ENCODE measurements at regions not wholly inside any gene's neighbourhood (a gene's known extent, or its start where the extent isn't known, plus 50 kb on each side); places are given as distances from the start of the nearest gene placed in this dataset.
A peak's percentile ranks its signal among the peaks of the same experiment; 100 is the strongest.

- no peak for DNase-seq (ENCODE audit: low read depth in 2 of 2)
Observed at GRCh38 chr4:122555216-122555615, 65.7 kb downstream of the IL21 start.

GRCh38 chr4:122553432-122553831 is 67.4 kb downstream of the IL21 start:
- DNase-seq (ENCODE audit: low read depth in 2 of 2) = no peak

- no peak for DNase-seq (ENCODE audit: low read depth in 2 of 2)
Observed at GRCh38 chr4:122552898-122553297, 68.0 kb downstream of the IL21 start.

- DNase-seq (ENCODE audit: low read depth in 2 of 2) = no peak
Observed at GRCh38 chr4:122548886-122549630, 71.8 kb downstream of the IL21 start.

- peak in 1 of 2 experiments; percentile 5 for DNase-seq (ENCODE audit: low read depth in 2 of 2)
Observed at GRCh38 chr4:122548452-122548851, 72.4 kb downstream of the IL21 start.

DNA sequence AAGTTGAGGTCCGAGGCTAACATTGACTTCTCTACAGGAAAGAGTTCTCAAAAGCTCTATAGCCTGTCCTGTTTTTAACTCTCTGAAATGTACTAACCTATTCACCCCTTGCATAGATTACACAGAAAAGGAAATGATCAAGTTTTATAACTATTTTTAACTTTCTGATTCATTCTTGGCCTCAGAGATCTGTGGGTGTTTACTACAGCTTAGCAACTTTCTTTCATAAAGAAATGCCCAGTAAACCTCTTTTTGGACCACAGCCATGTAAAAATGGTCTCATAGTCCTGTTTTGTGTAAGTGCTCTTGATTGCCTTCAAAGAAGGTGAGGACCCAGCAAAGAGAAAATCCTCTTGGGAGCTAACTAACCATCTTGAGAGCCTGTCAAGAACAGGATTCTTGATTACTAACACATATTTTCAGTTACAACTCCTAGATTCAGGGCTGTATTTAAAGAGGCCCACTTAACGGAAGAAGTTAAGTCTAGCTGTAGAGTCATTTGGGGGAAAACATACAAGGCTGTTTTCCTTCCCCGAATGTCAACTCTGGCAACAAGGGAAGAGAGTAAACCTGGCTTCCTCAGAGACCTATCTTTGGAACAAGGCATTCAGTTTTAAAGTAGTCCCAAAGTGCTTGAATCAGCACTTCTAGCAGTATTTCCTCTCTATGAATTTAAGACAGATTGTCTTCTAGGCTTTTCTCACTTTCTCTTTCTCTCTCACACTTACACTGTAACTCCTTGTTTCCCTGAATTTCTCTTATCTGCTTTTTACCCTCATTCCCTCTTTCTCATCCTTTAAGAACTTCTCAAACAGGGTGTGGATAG is 78.2 kb downstream of the IL21 start:
- peak in 1 of 2 experiments; percentile 8 for DNase-seq (ENCODE audit: low read depth in 2 of 2)

DNA sequence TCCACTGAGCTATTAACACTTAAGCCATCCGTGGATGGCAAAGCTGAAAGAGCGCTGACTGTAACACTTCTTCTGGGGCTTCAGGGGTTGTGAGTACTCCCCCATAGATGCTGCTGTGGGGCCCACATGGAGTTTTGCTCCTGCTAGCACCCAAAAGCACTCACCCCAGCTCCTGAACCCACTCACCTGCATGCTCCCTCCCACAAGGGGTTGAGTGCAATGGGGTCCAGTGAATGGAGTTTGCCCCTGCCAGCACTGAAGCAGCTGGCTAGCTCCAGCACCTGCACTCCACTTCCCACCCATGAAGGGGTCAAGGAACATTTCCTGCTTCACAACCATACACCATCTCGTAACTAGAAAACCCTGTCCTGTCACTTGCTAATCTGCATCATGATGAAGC is 78.9 kb downstream of the IL21 start:
- DNase-seq (ENCODE audit: low read depth in 2 of 2) = no peak

DNA sequence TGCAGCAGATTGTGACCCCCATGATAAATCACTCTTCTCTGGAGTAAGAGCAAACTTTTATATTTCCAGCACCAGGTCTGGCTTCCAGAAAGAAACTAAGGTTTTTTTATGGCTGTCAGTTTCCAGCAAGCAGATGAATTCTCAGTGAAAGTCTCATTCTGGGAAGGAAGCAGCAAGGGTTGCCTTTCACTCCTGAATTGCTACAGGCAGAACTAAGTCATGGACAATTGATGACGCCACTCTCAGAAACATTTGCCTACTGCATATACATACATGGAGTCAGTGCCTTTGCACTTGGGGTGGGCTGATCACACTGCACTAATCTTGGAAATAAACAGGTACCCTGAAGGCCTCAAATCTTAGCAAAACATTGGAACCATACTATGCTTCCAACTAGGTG is 80.0 kb downstream of the IL21 start:
- DNase-seq (ENCODE audit: low read depth in 2 of 2) = no peak

DNA sequence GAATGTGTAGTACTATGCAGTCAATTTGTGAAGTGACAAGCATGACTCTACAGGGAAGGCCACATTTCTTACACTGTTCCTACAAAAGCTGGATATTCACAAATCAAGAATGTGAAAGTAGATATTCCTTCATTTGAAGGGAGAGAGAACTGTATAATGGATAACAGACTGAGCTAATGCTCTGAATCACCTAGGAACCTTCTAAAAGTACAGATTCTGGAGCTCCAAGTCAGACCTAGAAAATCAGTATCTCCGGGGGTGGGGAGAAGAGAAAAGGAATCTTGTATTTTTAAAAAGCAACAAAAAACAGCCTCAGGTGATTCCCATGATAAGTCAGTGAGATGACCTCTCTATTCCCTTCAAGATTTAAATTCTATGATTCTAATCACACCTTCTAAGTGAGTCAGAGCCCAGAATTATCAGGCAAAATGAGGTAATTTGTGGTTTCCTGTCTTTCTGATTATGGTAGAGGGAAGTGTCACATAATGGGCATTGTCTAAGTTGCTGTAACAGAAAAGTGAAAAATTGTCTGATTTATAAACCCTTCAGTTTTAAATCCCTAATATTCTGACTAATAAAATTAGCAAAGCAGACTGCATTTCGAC is 80.9 kb downstream of the IL21 start:
- no peak for DNase-seq (ENCODE audit: low read depth in 2 of 2)

- no peak for DNase-seq (ENCODE audit: low read depth in 2 of 2)
Observed at GRCh38 chr4:122537388-122538135, 81.0 kb upstream of the IL2 start.

DNA sequence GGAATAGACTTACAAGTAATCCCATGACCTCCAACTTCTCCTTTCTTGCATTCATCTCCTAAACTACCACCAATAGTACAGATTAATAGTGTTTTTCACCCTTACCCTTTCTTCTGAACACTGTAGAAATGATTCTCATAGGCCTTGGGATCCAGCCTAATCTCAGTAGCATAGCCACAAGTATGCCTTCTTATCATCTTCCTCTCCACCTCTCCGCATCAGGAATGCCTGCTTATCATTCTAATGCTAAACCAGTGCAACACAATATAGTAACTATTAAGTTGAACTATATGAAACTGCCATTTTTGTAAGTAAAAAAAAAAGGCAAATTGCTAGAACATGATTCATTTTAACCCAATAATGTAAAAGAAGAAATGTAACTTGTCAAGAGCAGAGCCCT is 79.5 kb upstream of the IL2 start:
- no peak for DNase-seq (ENCODE audit: low read depth in 2 of 2)

GRCh38 chr4:122534776-122535175 is 78.3 kb upstream of the IL2 start:
- no peak for DNase-seq (ENCODE audit: low read depth in 2 of 2)

DNA sequence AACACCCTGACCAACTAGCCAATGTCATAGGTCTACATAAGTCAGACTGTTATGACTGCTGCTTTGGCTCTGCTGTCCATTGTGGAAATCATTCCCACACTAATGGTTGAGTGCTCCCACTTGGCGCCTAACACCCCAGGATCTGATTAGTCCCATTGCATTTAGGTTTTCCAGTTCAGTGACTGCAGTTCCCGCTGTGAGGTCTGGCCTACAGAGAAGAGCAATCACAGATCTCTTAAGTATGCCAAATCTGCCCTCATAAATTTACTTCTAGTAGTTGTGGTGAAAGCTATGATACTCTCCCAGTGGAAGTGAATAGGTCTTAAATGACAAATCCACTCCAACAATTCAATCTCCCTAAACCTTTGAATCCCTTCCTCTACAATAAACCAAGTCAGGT is 77.3 kb upstream of the IL2 start:
- DNase-seq (ENCODE audit: low read depth in 2 of 2) = no peak

GRCh38 chr4:122532766-122533165 is 76.2 kb upstream of the IL2 start:
- no peak for DNase-seq (ENCODE audit: low read depth in 2 of 2)

- no peak for DNase-seq (ENCODE audit: low read depth in 2 of 2)
Observed at GRCh38 chr4:122531514-122531913, 75.0 kb upstream of the IL2 start.

DNA sequence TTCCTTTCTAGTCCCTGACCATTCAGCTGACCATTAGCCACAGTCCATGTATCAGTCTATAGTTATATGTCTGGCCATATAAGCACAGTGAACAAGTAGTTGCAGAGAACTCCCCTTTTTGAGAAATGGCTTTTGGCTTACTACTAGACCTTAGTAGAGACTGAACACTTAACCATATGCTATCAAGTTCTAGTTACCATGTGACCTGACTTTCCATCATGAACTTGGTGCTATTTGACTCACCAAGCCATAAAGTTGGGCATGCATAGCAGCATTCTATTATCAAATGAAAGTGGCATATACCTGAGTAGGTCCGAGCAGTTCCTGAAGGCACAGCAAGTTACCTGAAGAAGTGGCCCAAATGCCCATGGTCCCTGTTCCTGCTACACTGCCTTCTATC is 74.5 kb upstream of the IL2 start:
- no peak for DNase-seq (ENCODE audit: low read depth in 2 of 2)

DNA sequence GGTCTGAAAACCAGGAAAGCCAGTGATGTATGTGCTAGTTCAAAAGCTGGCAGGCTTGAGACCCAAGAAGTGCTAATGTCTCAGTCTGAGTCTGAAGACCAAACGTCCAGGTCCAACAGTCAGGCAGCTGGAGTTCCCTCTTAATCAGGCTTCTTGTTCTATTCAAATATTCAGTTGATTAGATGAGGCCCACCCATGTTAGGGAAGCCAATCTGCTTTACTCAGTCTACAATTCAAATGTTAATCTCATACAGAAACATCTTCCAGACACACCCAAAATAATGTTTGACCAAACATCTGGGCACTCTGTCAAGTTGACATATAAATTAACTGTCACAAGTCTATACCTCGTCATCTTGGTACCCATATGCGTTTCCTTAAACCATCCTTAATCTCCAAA is 72.4 kb upstream of the IL2 start:
- DNase-seq (ENCODE audit: low read depth in 2 of 2) = no peak

DNA sequence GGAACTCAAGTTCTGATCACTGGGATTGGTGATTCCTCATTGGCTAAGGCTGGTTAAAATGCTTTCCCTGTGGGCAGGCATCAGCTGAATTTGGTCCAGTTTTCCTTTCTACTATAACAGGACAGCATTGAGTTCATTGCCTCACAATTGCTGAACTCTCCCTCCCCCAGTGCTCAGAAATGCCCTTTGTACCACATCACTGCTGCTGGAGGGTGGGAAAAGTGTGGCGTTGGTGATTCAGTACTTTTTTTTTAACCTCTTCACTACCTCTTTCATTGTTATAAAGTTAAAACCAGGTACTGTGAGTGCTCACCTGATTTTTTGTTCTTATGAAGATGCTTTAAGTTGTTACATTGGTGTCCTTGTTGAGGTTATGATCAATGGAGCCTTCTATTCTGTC is 69.3 kb upstream of the IL2 start:
- no peak for DNase-seq (ENCODE audit: low read depth in 2 of 2)

- DNase-seq (ENCODE audit: low read depth in 2 of 2) = no peak
Observed at GRCh38 chr4:122524176-122524575, 67.7 kb upstream of the IL2 start.

DNA sequence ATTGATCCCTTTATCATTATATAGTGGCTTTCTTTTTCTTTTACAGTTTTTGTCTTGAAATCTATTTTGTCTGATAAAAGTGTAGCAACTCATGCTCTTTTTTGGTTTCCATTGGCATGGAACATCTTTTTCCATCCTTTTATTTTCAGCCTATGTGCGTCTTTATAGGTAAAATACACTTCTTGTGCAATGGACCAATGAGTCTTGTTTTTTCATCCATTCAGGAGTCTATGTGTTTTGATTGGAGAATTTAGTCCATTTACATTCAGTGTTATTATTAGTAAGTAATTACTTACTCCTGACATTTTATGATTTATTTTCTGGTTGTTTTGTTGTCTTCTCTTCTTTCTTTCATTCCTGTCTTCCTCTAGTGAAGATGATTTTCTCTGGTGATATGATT is 66.4 kb upstream of the IL2 start:
- DNase-seq (ENCODE audit: low read depth in 2 of 2) = no peak

GRCh38 chr4:122517345-122517744 is 60.8 kb upstream of the IL2 start:
- DNase-seq (ENCODE audit: low read depth in 2 of 2) = no peak

- no peak for DNase-seq (ENCODE audit: low read depth in 2 of 2)
Observed at GRCh38 chr4:122516376-122516775, 59.9 kb upstream of the IL2 start.
